Right lobe of liver (tissue), 4 donors: ENCODE measurements at regions not wholly inside any gene's neighbourhood (a gene's known extent, or its start where the extent isn't known, plus 50 kb on each side); places are given as distances from the start of the nearest gene placed in this dataset.

Experiments
- CTCF ChIP-seq, 4 donors: fragments of 200-600 bp in 3 of 4; fragments of 450-650 bp in 1 of 4; IDR thresholded peaks; one replicate each; pipeline versions ENCODE4 v1.5.1 to v1.8.0; 2016 to 2022; ENCODE audit warnings: antibody characterized with exemption in 4 of 4, mild to moderate bottlenecking in 2 of 4
- POLR2A ChIP-seq: fragments of 450-650 bp; IDR thresholded peaks from one replicate; pipeline ENCODE4 v1.6.1; 2017; ENCODE audit warnings: antibody characterized with exemption, mild to moderate bottlenecking
- donor health status: DM: no; HTN: no; CAD: no.
- donor health status: DM: no; HTN: no; CAD: no.
- donor health status: DM: no; HTN: yes; CAD: no.

DNA sequence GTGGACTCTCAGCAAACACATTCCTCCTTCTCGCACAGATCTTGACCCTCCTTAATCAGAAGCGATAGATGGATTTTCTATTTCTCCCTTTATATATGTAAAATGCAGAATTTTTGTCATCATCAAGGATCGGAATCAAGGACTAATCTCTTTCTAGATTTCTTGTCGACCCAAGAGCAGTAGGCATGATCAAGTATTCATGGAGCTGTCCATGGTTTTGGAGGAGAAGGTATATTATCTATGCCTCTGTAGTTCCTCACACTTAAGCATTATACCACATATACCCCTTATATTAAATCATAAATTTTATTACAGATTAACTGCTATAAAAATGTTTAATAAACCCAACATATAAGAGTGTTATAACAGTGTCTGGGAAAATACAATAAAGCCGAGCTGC is 886.8 kb downstream of the NLGN4X start:
- TF ChIP-seq CTCF (IDR thresholded peaks at IDR 0.05) (no peak), POLR2A (no peak)
